ENCODE measurements at regions not wholly inside any gene's neighbourhood (a gene's known extent, or its start where the extent isn't known, plus 50 kb on each side); places are given as distances from the start of the nearest gene placed in this dataset.

GRCh38 chr1:183723571-183723970 is 70.5 kb upstream of the APOBEC4 start:
- Histone ChIP-seq H2AFZ (ENCODE audit: low read length) (no peak overlapping the region), H4K20me1 (ENCODE audit: control insufficient read depth, extremely low read depth, insufficient read depth, low read length) (no peaks in the 10 kb centered on the region), H3K4me3 (replicated peaks in 1 of 4; ENCODE audit: control extremely low read depth in 1 of 4, insufficient read depth in 1 of 4, low read depth in 3 of 4, low read length in 4 of 4) (no peak overlapping the region), H3K9me3 (ENCODE audit: control insufficient read depth, insufficient read depth, low read depth, low read length) (no peaks in the 10 kb centered on the region), H3K36me3 (ENCODE audit: control insufficient read depth, insufficient read depth, low read length) (no peaks in the 10 kb centered on the region), H3K9ac (ENCODE audit: insufficient read depth, low read length) (no peak overlapping the region), H3K4me1 (ENCODE audit: control insufficient read depth, extremely low read depth, insufficient read depth, low read length) (no peaks in the 10 kb centered on the region), H3K4me2 (ENCODE audit: extremely low read depth, insufficient read depth, low read length) (no peak overlapping the region), H3K27ac (ENCODE audit: insufficient read depth, low read length) (no peak overlapping the region), H3K27me3 (ENCODE audit: control insufficient read depth, insufficient read depth, low read length) (no peaks in the 10 kb centered on the region), H3K79me2 (ENCODE audit: control insufficient read depth, insufficient read depth, low read length) (no peaks in the 10 kb centered on the region)
- TF ChIP-seq EZH2 (IDR thresholded peaks at IDR 0.05; ENCODE audit: low read length, missing control alignments) (no peak), CTCF (conservative IDR thresholded peaks at IDR 0.05 in 1 of 2, IDR thresholded peaks at IDR 0.05 in 1 of 2; ENCODE audit: low read depth in 1 of 2, low read length in 2 of 2) (no peak)
- DNase-seq (ENCODE audit: low read depth in 2 of 2): peak in 1 of 2 donors; percentile 45

GRCh38 chr1:183721041-183721440 is 67.9 kb upstream of the APOBEC4 start:
- H2AFZ ChIP-seq (ENCODE audit: low read length): no peak overlapping the region
- no peaks in the 10 kb centered on the region for H3K36me3 ChIP-seq (ENCODE audit: control insufficient read depth, insufficient read depth, low read length)
- DNase-seq (ENCODE audit: low read depth in 2 of 2): no peak
- H4K20me1 ChIP-seq (ENCODE audit: control insufficient read depth, extremely low read depth, insufficient read depth, low read length): no peaks in the 10 kb centered on the region
- no peaks in the 10 kb centered on the region for H3K27me3 ChIP-seq (ENCODE audit: control insufficient read depth, insufficient read depth, low read length)
- H3K4me3 ChIP-seq (replicated peaks in 1 of 4; ENCODE audit: control extremely low read depth in 1 of 4, insufficient read depth in 1 of 4, low read depth in 3 of 4, low read length in 4 of 4): no peak overlapping the region
- no peak overlapping the region for H3K9ac ChIP-seq (ENCODE audit: insufficient read depth, low read length)
- TF ChIP-seq CTCF (conservative IDR thresholded peaks at IDR 0.05 in 1 of 2, IDR thresholded peaks at IDR 0.05 in 1 of 2; ENCODE audit: low read depth in 1 of 2, low read length in 2 of 2): no peak
- TF ChIP-seq EZH2 (IDR thresholded peaks at IDR 0.05; ENCODE audit: low read length, missing control alignments): no peak
- no peaks in the 10 kb centered on the region for H3K9me3 ChIP-seq (ENCODE audit: control insufficient read depth, insufficient read depth, low read depth, low read length)
- H3K79me2 ChIP-seq (ENCODE audit: control insufficient read depth, insufficient read depth, low read length): no peaks in the 10 kb centered on the region
- H3K4me1 ChIP-seq (ENCODE audit: control insufficient read depth, extremely low read depth, insufficient read depth, low read length): no peaks in the 10 kb centered on the region
- no peak overlapping the region for H3K27ac ChIP-seq (ENCODE audit: insufficient read depth, low read length)
- H3K4me2 ChIP-seq (ENCODE audit: extremely low read depth, insufficient read depth, low read length): no peak overlapping the region

- Histone ChIP-seq H2AFZ (ENCODE audit: low read length) (no peak overlapping the region), H3K4me2 (ENCODE audit: extremely low read depth, insufficient read depth, low read length) (no peak overlapping the region), H3K36me3 (ENCODE audit: control insufficient read depth, insufficient read depth, low read length) (no peaks in the 10 kb centered on the region), H4K20me1 (ENCODE audit: control insufficient read depth, extremely low read depth, insufficient read depth, low read length) (no peaks in the 10 kb centered on the region), H3K27ac (ENCODE audit: insufficient read depth, low read length) (no peak overlapping the region), H3K27me3 (ENCODE audit: control insufficient read depth, insufficient read depth, low read length) (no peaks in the 10 kb centered on the region), H3K4me1 (ENCODE audit: control insufficient read depth, extremely low read depth, insufficient read depth, low read length) (no peaks in the 10 kb centered on the region), H3K4me3 (replicated peaks in 1 of 4; ENCODE audit: control extremely low read depth in 1 of 4, insufficient read depth in 1 of 4, low read depth in 3 of 4, low read length in 4 of 4) (no peak overlapping the region), H3K79me2 (ENCODE audit: control insufficient read depth, insufficient read depth, low read length) (no peaks in the 10 kb centered on the region), H3K9ac (ENCODE audit: insufficient read depth, low read length) (no peak overlapping the region), H3K9me3 (ENCODE audit: control insufficient read depth, insufficient read depth, low read depth, low read length) (no peaks in the 10 kb centered on the region)
- TF ChIP-seq CTCF (conservative IDR thresholded peaks at IDR 0.05 in 1 of 2, IDR thresholded peaks at IDR 0.05 in 1 of 2; ENCODE audit: low read depth in 1 of 2, low read length in 2 of 2) (no peak), EZH2 (IDR thresholded peaks at IDR 0.05; ENCODE audit: low read length, missing control alignments) (no peak)
- DNase-seq (ENCODE audit: low read depth in 2 of 2): peak in 1 of 2 donors; percentile 33
These were observed 66.9 kb upstream of the APOBEC4 start for GRCh38 chr1:183720028-183720427.

All from fibroblast of lung (primary cell).